Suprapubic skin (tissue), 4 donors: ENCODE measurements at regions not wholly inside any gene's neighbourhood (a gene's known extent, or its start where the extent isn't known, plus 50 kb on each side); places are given as distances from the start of the nearest gene placed in this dataset.

Source experiments
- DNase-seq, 2 donors: peaks; one replicate each; pipeline ENCODE4 v3.0.0-alpha.2; 2019; ENCODE audit warnings: low spot score in 2 of 2
- H3K27ac ChIP-seq: fragments of 200-600 bp; sonication (generic); one replicate; pipeline ENCODE4 v1.5.1; 2019
- H3K27me3 ChIP-seq: fragments of 200-600 bp; sonication (generic); one replicate; pipeline ENCODE4 v1.5.1; 2019
- H3K36me3 ChIP-seq: fragments of 200-600 bp; sonication (generic); one replicate; pipeline ENCODE4 v1.5.1; 2019
- H3K4me1 ChIP-seq: fragments of 200-600 bp; sonication (generic); one replicate; pipeline ENCODE4 v1.5.1; 2019
- H3K4me3 ChIP-seq: fragments of 200-600 bp; sonication (generic); one replicate; pipeline ENCODE4 v1.5.1; 2019; ENCODE audit warnings: mild to moderate bottlenecking
- H3K9me3 ChIP-seq: fragments of 200-600 bp; sonication (generic); one replicate; pipeline ENCODE4 v1.5.1; 2019
- CTCF ChIP-seq, 2 donors: fragments of 200-600 bp in 1 of 2; fragments of 450-650 bp in 1 of 2; sonication (generic) in 1 of 2; IDR thresholded peaks; one replicate each; pipeline ENCODE4 v1.5.1; 2016 to 2019; ENCODE audit warnings: antibody characterized with exemption in 2 of 2, mild to moderate bottlenecking in 1 of 2, moderate library complexity in 1 of 2
- EP300 ChIP-seq: sonication (generic); formaldehyde crosslinking; IDR thresholded peaks from one replicate; pipeline ENCODE4 v1.6.1; 2017; ENCODE audit warnings: antibody characterized with exemption
- POLR2A ChIP-seq, 2 donors: fragments of 450-650 bp; IDR thresholded peaks; one replicate each; pipeline ENCODE4 v1.6.1; 2017; ENCODE audit warnings: antibody characterized with exemption in 2 of 2, mild to moderate bottlenecking in 2 of 2, moderate library complexity in 2 of 2
- POLR2AphosphoS5 ChIP-seq, 3 donors: sonication (generic); formaldehyde crosslinking; IDR thresholded peaks; one replicate each; pipeline ENCODE4 v1.6.1; 2017; ENCODE audit warnings: antibody characterized with exemption in 3 of 3
- WGBS: methylation state at CpG from one replicate; pipeline ENCODE4 v1.1.5; 2018; 5-methylcytosine and 5-hydroxymethylcytosine counted together

- Histone ChIP-seq H3K27ac (no peak overlapping the region), H3K4me3 (no peak overlapping the region), H3K27me3 (no peaks in the 10 kb centered on the region), H3K9me3 (peaks cover 6% of the 10 kb centered on the region), H3K36me3 (no peaks in the 10 kb centered on the region), H3K4me1 (no peaks in the 10 kb centered on the region)
- TF ChIP-seq CTCF (IDR thresholded peaks at IDR 0.05) (no peak), POLR2A (IDR thresholded peaks at IDR 0.05) (no peak), EP300 (no peak), POLR2AphosphoS5 (IDR thresholded peaks at IDR 0.05) (no peak)
- 42% methylated on average over 6 of the region's 6 CpGs for WGBS
- no peak for DNase-seq
These were observed 652.9 kb downstream of the ELAVL2 start for GRCh38 chr9:23172979-23173637.

GRCh38 chr9:23194281-23194680 lies 631.8 kb downstream of the ELAVL2 start:
- Histone ChIP-seq H3K36me3 (no peaks in the 10 kb centered on the region), H3K27me3 (no peaks in the 10 kb centered on the region), H3K4me3 (no peak overlapping the region), H3K4me1 (no peaks in the 10 kb centered on the region), H3K27ac (no peak overlapping the region), H3K9me3 (no peaks in the 10 kb centered on the region)
- WGBS = 84% methylated on average over 4 of the region's 4 CpGs
- no peak for TF ChIP-seq POLR2A (IDR thresholded peaks at IDR 0.05)
- no peak for TF ChIP-seq CTCF (IDR thresholded peaks at IDR 0.05)
- TF ChIP-seq POLR2AphosphoS5 (IDR thresholded peaks at IDR 0.05) = no peak
- no peak for TF ChIP-seq EP300
- DNase-seq = no peak

GRCh38 chr9:23215688-23216087 lies 610.4 kb downstream of the ELAVL2 start:
- H3K9me3 ChIP-seq = no peaks in the 10 kb centered on the region
- no peaks in the 10 kb centered on the region for H3K36me3 ChIP-seq
- WGBS = 60% methylated on average over 5 of the region's 5 CpGs
- no peaks in the 10 kb centered on the region for H3K27me3 ChIP-seq
- no peak for DNase-seq
- no peaks in the 10 kb centered on the region for H3K4me1 ChIP-seq
- no peak overlapping the region for H3K27ac ChIP-seq
- no peak overlapping the region for H3K4me3 ChIP-seq
- TF ChIP-seq EP300 = no peak
- TF ChIP-seq CTCF (IDR thresholded peaks at IDR 0.05) = no peak
- no peak for TF ChIP-seq POLR2AphosphoS5 (IDR thresholded peaks at IDR 0.05)
- TF ChIP-seq POLR2A (IDR thresholded peaks at IDR 0.05) = no peak

GRCh38 chr9:23219471-23219870 lies 606.6 kb downstream of the ELAVL2 start:
- Histone ChIP-seq H3K4me1 (no peaks in the 10 kb centered on the region), H3K9me3 (peaks cover 3% of the 10 kb centered on the region), H3K27ac (no peak overlapping the region), H3K27me3 (no peaks in the 10 kb centered on the region), H3K36me3 (no peaks in the 10 kb centered on the region), H3K4me3 (no peak overlapping the region)
- DNase-seq = no peak
- TF ChIP-seq POLR2AphosphoS5 (IDR thresholded peaks at IDR 0.05) (no peak), CTCF (IDR thresholded peaks at IDR 0.05) (no peak), POLR2A (IDR thresholded peaks at IDR 0.05) (no peak), EP300 (no peak)
- WGBS = 93% methylated on average over 13 of the region's 13 CpGs

GRCh38 chr9:23220171-23220570 lies 605.9 kb downstream of the ELAVL2 start:
- WGBS = 78% methylated on average over 2 of the region's 2 CpGs
- H3K9me3 ChIP-seq = peaks cover 3% of the 10 kb centered on the region

More at GRCh38 chr9:23220171-23220570, 605.9 kb downstream of the ELAVL2 start:
- Histone ChIP-seq H3K36me3 (no peaks in the 10 kb centered on the region), H3K27ac (no peak overlapping the region), H3K27me3 (no peaks in the 10 kb centered on the region), H3K4me3 (no peak overlapping the region), H3K4me1 (no peaks in the 10 kb centered on the region)
- no peak for TF ChIP-seq CTCF (IDR thresholded peaks at IDR 0.05)
- TF ChIP-seq POLR2AphosphoS5 (IDR thresholded peaks at IDR 0.05) = no peak
- no peak for TF ChIP-seq EP300
- TF ChIP-seq POLR2A (IDR thresholded peaks at IDR 0.05) = no peak
- no peak for DNase-seq
